ENCODE measurements at regions not wholly inside any gene's neighbourhood (a gene's known extent, or its start where the extent isn't known, plus 50 kb on each side); places are given as distances from the start of the nearest gene placed in this dataset.

- ChIA-PET CTCF (no interaction called here), POLR2A (no interaction called here)
- no peak overlapping the region for H3K27ac ChIP-seq (ENCODE audit: insufficient read depth, low read depth, low read length)
- H3K9ac ChIP-seq (replicated peaks; ENCODE audit: extremely low read depth, insufficient read depth, low read length): no peak overlapping the region
- no peak for FAIRE-seq
- H4K20me1 ChIP-seq (replicated peaks; ENCODE audit: control insufficient read depth, extremely low read depth, insufficient read depth, low read length): no peaks in the 10 kb centered on the region
- H3K36me3 ChIP-seq (ENCODE audit: control insufficient read depth in 2 of 2, extremely low read depth in 1 of 2, insufficient read depth in 2 of 2, low read length in 2 of 2): no peaks in the 10 kb centered on the region
- no peaks in the 10 kb centered on the region for H3K9me1 ChIP-seq (replicated peaks; ENCODE audit: control insufficient read depth, extremely low read depth, insufficient read depth, low read length)
- H3K4me2 ChIP-seq (ENCODE audit: insufficient read depth, low read length): no peak overlapping the region
- no peak for DNase-seq (ENCODE audit: low read depth, low spot score)
- no peak overlapping the region for H3K4me3 ChIP-seq (replicated peaks in 1 of 3; ENCODE audit: insufficient read depth in 1 of 3, low read depth in 1 of 3, low read length in 3 of 3)
- intact Hi-C loops (cut with micrococcal nuclease): no loop called here
- H3K79me2 ChIP-seq (ENCODE audit: control insufficient read depth, insufficient read depth, low read length): no peaks in the 10 kb centered on the region
- no peaks in the 10 kb centered on the region for H3K27me3 ChIP-seq (ENCODE audit: control insufficient read depth in 2 of 2, insufficient read depth in 2 of 2, low read length in 2 of 2)
- H2AFZ ChIP-seq (ENCODE audit: low read depth, low read length): no peak overlapping the region
- TF ChIP-seq EZH2 (IDR thresholded peaks at IDR 0.05; ENCODE audit: borderline replicate concordance, low read depth, low read length, severe bottlenecking) (no peak), MYC (IDR thresholded peaks at IDR 0.05; ENCODE audit: low read depth, low read length) (no peak), GATA2 (IDR thresholded peaks at IDR 0.05; ENCODE audit: insufficient read depth, insufficient read length, low read depth, low read length) (no peak), JUN (IDR thresholded peaks at IDR 0.05; ENCODE audit: borderline replicate concordance, insufficient read depth, insufficient read length, low read depth) (no peak), CTCF (IDR thresholded peaks at IDR 0.05; ENCODE audit: extremely low read depth in 1 of 2, insufficient read depth in 1 of 2, low read depth in 1 of 2, low read length in 2 of 2) (no peak), POLR2A (IDR thresholded peaks at IDR 0.05; ENCODE audit: low read depth, low read length) (no peak), FOS (IDR thresholded peaks at IDR 0.05; ENCODE audit: borderline replicate concordance, insufficient read depth, low read length) (no peak), POLR2AphosphoS5 (IDR thresholded peaks at IDR 0.05; ENCODE audit: insufficient read depth, low read depth, low read length) (no peak)
- TF ChIP-seq, protein P1, sequence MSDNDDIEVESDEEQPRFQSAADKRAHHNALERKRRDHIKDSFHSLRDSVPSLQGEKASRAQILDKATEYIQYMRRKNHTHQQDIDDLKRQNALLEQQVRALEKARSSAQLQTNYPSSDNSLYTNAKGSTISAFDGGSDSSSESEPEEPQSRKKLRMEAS (IDR thresholded peaks at IDR 0.05; ENCODE audit: insufficient read depth, insufficient read length): no peak
- dilution Hi-C loops (cut with MboI; ENCODE audit: extremely low pct_ligation_motif_present, low sequenced_read_pairs): no loop called here
- H3K9me3 ChIP-seq (replicated peaks; ENCODE audit: control insufficient read depth, insufficient read depth, low read length): no peaks in the 10 kb centered on the region
- no peaks in the 10 kb centered on the region for H3K4me1 ChIP-seq (ENCODE audit: control insufficient read depth, extremely low read depth, insufficient read depth, low read length)
- BruUV-seq (replicated peaks): no TSS peak
Observed at GRCh38 chr11:45513821-45514340, 151.5 kb downstream of the CHST1 start.

All from endothelial cell of umbilical vein (primary cell).